SK-N-MC (cell line): ENCODE measurements at regions not wholly inside any gene's neighbourhood (a gene's known extent, or its start where the extent isn't known, plus 50 kb on each side); places are given as distances from the start of the nearest gene placed in this dataset.

Experiments
- EZH2 ChIP-seq: fragments of 200-600 bp; sonication (generic); IDR thresholded peaks from one replicate; pipeline ENCODE4 v1.6.1; 2017; ENCODE audit warnings: antibody characterized with exemption
- FOXP2 ChIP-seq: optimal IDR thresholded peaks from 2 replicates; pipeline ENCODE3; 2011; ENCODE audit warnings: mild to moderate bottlenecking, moderate library complexity; ENCODE audit not compliant: insufficient read depth; ENCODE audit errors: extremely low read length, control extremely low read depth
- POLR2AphosphoS5 ChIP-seq: IDR thresholded peaks from 2 replicates; pipeline ENCODE4 v1.6.1; 2012; ENCODE audit warnings: mild to moderate bottlenecking, low read depth, low read length, borderline replicate concordance

GRCh38 chr22:27420195-27420816 lies 381.2 kb downstream of the MN1 start:
- TF ChIP-seq EZH2 (no peak), POLR2AphosphoS5 (no peak), FOXP2 (no peak)
